ENCODE measurements at regions not wholly inside any gene's neighbourhood (a gene's known extent, or its start where the extent isn't known, plus 50 kb on each side); places are given as distances from the start of the nearest gene placed in this dataset.
A peak's percentile ranks its signal among the peaks of the same experiment; 100 is the strongest.

DNA sequence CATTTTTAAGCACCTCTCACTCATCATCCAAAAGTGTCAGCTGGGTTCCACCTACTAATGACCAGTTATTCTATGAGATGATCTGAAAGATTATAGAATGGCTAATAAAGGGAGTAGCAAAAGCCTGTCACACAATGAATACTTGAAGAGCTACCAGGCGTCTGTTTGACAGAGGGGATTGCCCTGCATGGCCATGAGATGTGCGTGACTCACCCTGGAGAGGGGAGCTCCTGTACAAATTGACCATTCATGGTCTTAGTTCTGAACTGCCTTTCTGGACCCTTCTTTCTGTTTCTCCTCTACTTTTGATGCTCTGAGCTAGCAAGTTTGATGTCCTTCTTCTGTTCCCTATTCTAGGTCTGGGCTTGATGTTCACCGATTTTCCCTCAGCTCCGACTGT is 85.2 kb upstream of the ABCD3 start:
- Mint-ChIP-seq H3K27ac (ENCODE audit: unreplicated experiment) (no peak overlapping the region), H3K9me3 (ENCODE audit: unreplicated experiment) (peaks cover 1% of the 10 kb centered on the region), H3K27me3 (ENCODE audit: unreplicated experiment) (no peaks in the 10 kb centered on the region), H3K4me3 (ENCODE audit: unreplicated experiment) (no peak overlapping the region), H3K4me1 (ENCODE audit: low read depth, unreplicated experiment) (no peaks in the 10 kb centered on the region), H3K36me3 (ENCODE audit: unreplicated experiment) (no peaks in the 10 kb centered on the region)
- TF ChIP-seq, protein P1, sequence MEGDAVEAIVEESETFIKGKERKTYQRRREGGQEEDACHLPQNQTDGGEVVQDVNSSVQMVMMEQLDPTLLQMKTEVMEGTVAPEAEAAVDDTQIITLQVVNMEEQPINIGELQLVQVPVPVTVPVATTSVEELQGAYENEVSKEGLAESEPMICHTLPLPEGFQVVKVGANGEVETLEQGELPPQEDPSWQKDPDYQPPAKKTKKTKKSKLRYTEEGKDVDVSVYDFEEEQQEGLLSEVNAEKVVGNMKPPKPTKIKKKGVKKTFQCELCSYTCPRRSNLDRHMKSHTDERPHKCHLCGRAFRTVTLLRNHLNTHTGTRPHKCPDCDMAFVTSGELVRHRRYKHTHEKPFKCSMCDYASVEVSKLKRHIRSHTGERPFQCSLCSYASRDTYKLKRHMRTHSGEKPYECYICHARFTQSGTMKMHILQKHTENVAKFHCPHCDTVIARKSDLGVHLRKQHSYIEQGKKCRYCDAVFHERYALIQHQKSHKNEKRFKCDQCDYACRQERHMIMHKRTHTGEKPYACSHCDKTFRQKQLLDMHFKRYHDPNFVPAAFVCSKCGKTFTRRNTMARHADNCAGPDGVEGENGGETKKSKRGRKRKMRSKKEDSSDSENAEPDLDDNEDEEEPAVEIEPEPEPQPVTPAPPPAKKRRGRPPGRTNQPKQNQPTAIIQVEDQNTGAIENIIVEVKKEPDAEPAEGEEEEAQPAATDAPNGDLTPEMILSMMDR (IDR thresholded peaks at IDR 0.05; ENCODE audit: partially characterized antibody, unreplicated experiment): no peak
- no peak for DNase-seq

DNA sequence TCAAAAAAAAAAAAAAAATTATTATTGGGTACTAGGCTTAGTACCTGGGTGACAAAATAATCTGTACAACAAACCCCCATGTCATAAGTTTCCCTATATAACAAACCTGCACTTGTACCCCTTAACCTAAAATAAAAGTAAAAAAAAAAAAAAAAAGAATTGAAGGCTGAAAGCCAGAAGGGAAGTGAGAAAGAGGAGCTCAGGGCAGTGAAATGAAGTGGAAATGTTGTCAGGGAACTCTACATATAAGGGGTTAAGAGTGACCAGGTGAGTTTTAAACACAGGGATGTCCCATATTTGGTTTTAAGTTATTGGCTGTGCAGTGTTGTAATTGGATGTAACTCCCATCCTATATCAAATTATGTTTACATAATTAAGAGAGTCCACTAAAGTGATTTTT is 85.7 kb upstream of the ABCD3 start:
- H3K27me3 Mint-ChIP-seq (ENCODE audit: unreplicated experiment): no peaks in the 10 kb centered on the region
- no peaks in the 10 kb centered on the region for H3K4me1 Mint-ChIP-seq (ENCODE audit: low read depth, unreplicated experiment)
- TF ChIP-seq, protein P1 (IDR thresholded peaks at IDR 0.05; ENCODE audit: partially characterized antibody, unreplicated experiment): no peak
- no peak for DNase-seq
- no peaks in the 10 kb centered on the region for H3K36me3 Mint-ChIP-seq (ENCODE audit: unreplicated experiment)
- H3K9me3 Mint-ChIP-seq (ENCODE audit: unreplicated experiment): peaks cover 1% of the 10 kb centered on the region
- no peak overlapping the region for H3K4me3 Mint-ChIP-seq (ENCODE audit: unreplicated experiment)
- H3K27ac Mint-ChIP-seq (ENCODE audit: unreplicated experiment): no peak overlapping the region

- Mint-ChIP-seq H3K4me1 (ENCODE audit: low read depth, unreplicated experiment) (no peaks in the 10 kb centered on the region), H3K27ac (ENCODE audit: unreplicated experiment) (no peak overlapping the region), H3K4me3 (ENCODE audit: unreplicated experiment) (no peak overlapping the region), H3K27me3 (ENCODE audit: unreplicated experiment) (no peaks in the 10 kb centered on the region), H3K36me3 (ENCODE audit: unreplicated experiment) (no peaks in the 10 kb centered on the region), H3K9me3 (ENCODE audit: unreplicated experiment) (peaks cover 1% of the 10 kb centered on the region)
- TF ChIP-seq, protein P1 (IDR thresholded peaks at IDR 0.05; ENCODE audit: partially characterized antibody, unreplicated experiment): no peak
- no peak for DNase-seq
Measured at GRCh38 chr1:94329986-94330385, 88.2 kb upstream of the ABCD3 start.

DNA sequence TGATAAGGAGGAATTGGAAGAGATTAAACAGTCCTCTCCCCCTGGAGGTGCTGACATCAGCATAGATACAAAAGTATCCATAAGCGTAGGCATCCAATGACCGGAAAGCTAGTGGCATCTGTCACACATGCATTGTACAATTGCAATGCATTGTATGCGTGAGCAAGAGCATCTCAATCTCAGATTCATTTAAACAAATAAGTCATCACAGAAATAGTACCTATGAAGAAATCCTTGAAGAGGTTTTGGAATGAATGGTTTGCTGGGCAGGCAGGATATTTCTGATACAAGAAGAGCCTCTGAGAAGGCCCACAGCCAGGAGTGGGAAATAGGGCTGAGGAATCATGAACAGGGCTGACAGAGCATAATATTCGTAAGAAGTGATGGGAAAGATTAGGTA is 88.9 kb upstream of the ABCD3 start:
- H3K27ac Mint-ChIP-seq (ENCODE audit: unreplicated experiment): no peak overlapping the region
- H3K9me3 Mint-ChIP-seq (ENCODE audit: unreplicated experiment): peaks cover 1% of the 10 kb centered on the region
- TF ChIP-seq, protein P1 (IDR thresholded peaks at IDR 0.05; ENCODE audit: partially characterized antibody, unreplicated experiment): no peak
- no peaks in the 10 kb centered on the region for H3K4me1 Mint-ChIP-seq (ENCODE audit: low read depth, unreplicated experiment)
- H3K36me3 Mint-ChIP-seq (ENCODE audit: unreplicated experiment): no peaks in the 10 kb centered on the region
- H3K27me3 Mint-ChIP-seq (ENCODE audit: unreplicated experiment): no peaks in the 10 kb centered on the region
- DNase-seq: no peak
- H3K4me3 Mint-ChIP-seq (ENCODE audit: unreplicated experiment): no peak overlapping the region

DNA sequence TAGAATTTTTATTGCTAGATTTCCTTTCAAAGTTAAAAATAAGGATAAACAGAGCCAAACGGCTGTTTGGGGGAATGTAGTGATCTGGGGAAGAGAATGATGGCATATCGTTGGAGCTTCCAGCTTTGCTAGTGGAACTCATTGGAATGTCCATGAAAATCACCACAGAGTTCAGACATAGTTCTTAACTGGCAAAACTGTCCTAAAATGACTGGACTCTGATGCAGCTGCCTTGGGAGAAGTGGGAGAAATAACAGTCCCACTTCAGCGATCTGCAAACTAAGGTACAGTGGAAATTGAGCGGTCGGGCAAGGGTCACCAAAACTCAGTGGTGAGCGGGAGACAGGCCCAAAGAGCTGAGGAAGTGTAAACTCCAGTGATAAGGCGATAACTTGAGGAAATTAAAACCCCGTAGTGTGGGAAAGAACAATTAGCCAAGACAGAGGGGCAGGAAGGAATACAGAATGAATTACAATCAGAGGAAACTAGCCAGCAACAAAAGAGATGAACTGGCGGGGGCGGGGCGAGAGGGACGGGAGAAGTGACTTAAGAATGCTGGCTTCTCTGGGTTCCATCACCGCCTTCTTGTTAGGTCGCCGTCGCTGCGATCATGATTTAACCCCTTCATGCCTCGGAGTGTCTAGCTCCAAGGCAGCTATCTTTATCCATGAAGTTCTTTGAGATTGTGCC is 89.8 kb upstream of the ARHGAP29 start:
- H3K9me3 Mint-ChIP-seq (ENCODE audit: unreplicated experiment): no peaks in the 10 kb centered on the region
- H3K4me3 Mint-ChIP-seq (ENCODE audit: unreplicated experiment): no peak overlapping the region
- peak; percentile 27 for DNase-seq
- TF ChIP-seq, protein P1 (IDR thresholded peaks at IDR 0.05; ENCODE audit: partially characterized antibody, unreplicated experiment): no peak
- no peaks in the 10 kb centered on the region for H3K36me3 Mint-ChIP-seq (ENCODE audit: unreplicated experiment)
- no peaks in the 10 kb centered on the region for H3K4me1 Mint-ChIP-seq (ENCODE audit: low read depth, unreplicated experiment)
- no peaks in the 10 kb centered on the region for H3K27me3 Mint-ChIP-seq (ENCODE audit: unreplicated experiment)
- H3K27ac Mint-ChIP-seq (ENCODE audit: unreplicated experiment): no peak overlapping the region

Measured in glutamatergic neuron (in vitro differentiated cells).